DMS 273 (cell line): ENCODE measurements at regions not wholly inside any gene's neighbourhood (a gene's known extent, or its start where the extent isn't known, plus 50 kb on each side); places are given as distances from the start of the nearest gene placed in this dataset.
"Not testable (repeated sequence)": the region's sequence is repeated elsewhere in the genome, so short reads cannot be mapped to it uniquely, and the experiment has no call there.

ENCODE experiments used
- DNase-seq: peaks from one replicate; lab custom pipeline; 2025; ENCODE audit not compliant: unreplicated experiment; lab: John Stamatoyannopoulos, UW

DNA sequence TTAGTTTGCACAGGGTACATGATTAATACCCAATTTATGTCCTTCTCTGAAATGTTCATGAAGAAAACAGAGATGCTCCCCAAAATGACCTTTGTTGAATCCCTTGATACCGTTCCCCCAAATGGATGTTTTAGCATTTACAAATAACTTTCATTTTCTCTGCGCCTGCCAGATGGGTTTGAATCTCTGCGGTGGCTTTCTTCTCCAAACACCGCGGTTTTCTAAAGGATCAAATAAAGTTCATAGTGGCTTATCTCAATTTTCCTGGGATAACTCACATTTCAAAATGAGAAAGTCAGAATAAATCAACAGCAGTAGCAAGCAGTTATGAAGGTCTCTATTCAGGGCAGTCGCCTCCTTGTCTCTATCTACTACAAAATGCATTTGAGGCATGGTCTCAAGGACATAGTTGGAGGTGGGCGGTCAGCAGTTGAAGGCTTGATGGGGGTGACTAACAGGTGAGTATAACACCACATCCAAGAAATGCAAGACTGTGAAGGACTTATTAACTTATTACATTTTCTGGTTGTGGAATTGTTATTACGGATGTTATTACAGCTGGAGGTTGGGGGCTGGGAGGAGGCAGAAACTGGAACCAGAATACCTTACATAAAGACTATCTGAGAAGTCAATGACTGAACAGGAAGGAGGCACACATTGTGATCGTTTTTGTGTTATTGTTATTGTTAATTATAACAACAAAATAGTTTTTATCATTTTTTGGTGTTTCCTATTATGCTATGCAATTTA lies 1513.3 kb downstream of the FAM181B start:
- DNase-seq = no peak

DNA sequence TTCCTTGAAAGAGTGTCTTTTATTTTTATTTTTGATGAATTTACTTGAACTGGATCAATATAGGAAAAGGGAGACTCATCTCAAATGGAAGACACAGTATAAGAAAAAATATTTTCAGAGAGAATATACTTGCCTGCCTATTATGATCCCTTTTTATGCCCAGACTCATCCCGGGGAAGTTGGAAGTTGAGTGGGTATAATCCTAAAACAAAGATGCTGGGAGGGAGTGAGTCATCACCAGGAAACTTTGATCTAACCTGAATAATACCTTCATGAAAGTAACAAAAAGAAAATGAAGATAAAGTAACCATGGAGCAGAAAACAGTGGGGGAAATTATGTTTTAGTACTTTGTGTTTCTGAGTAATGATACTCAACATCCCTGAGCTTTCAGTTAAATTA lies 1514.0 kb downstream of the FAM181B start:
- no peak for DNase-seq

- DNase-seq = no peak
These were observed 1515.2 kb downstream of the FAM181B start for GRCh38 chr11:81218440-81218839.

- no peak for DNase-seq
These were observed 1522.6 kb downstream of the FAM181B start for GRCh38 chr11:81211050-81211449.

GRCh38 chr11:81207421-81208054 lies 1526.1 kb downstream of the FAM181B start:
- no peak for DNase-seq

DNA sequence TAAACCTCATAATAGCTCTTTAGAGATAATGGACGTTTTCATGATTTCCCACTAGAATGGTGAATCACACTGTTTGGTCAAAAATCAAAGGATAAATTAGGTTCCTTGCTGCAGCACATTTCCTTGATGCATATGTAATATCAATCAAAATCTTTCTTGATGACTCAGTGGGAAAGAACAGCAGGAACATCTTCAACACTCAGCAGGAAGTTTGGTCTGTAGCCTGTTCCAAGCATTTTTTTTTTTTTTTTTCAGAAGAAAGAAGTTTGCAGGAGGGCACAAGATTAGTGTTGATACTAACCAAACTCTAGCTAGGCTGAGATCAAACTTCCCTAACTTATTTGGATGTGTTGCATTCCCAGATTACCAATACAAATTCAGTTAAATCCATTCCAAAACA lies 1529.8 kb downstream of the FAM181B start:
- DNase-seq = no peak

GRCh38 chr11:81197396-81197795 lies 1536.3 kb downstream of the FAM181B start:
- no peak for DNase-seq

GRCh38 chr11:81192516-81192915 lies 1541.1 kb downstream of the FAM181B start:
- DNase-seq = no peak

GRCh38 chr11:81190546-81190945 lies 1543.1 kb downstream of the FAM181B start:
- DNase-seq = no peak

- not testable (repeated sequence) for DNase-seq
These were observed 1546.6 kb downstream of the FAM181B start for GRCh38 chr11:81187033-81187432.

DNA sequence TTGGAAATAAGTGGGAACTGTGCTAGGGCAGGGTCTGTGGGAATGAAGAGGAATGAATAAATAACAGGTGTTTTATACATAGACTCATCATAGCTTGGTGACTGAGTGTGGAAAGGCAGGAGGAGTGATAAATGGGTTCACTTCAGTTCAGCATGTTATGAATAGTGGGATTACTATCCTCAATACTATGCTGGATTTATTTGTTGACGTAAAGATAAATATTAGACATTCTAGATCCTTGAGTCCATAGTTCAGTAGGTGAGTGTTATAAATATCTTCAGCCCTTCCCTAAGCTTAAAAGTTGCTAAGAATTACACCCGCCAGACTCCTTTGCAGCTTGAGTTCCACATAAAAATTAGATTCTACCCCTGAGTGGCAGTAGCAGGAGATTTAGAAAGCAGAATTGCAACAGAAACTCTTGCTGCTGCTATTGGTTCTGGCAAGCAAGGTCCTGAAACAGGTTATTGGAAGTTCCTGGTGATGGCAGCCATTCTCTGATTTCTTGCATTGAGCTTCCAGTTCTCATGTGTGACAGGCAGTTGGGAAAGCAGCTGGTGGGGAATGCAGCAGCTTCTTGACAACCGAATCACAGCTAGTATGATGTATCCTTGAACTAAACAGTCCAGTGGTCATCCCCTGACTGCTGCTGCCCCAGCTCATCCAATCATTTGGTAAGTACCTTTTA lies 1558.9 kb downstream of the FAM181B start:
- no peak for DNase-seq

DNA sequence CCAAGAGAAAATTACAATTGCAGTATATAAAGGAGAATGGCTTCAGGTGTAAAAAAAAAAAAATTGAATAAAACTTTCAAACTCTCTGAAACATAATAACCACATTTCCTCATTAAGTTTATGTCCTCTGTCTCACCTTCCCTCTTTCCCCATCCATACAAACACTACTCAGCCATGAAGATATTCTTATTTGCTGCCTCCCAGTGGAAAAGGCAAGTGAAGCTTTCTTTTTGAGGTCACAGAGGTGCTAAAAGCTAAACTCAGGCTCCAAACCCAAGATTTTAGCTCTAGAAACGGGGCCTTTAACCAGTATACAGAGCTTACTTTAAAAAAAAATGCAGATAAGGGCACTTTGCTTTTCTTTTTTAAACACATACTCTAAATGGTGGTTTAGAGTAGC lies 1568.5 kb downstream of the FAM181B start:
- no peak for DNase-seq

- DNase-seq = no peak
These were observed 1573.8 kb downstream of the FAM181B start for GRCh38 chr11:81159900-81160299.

DNA sequence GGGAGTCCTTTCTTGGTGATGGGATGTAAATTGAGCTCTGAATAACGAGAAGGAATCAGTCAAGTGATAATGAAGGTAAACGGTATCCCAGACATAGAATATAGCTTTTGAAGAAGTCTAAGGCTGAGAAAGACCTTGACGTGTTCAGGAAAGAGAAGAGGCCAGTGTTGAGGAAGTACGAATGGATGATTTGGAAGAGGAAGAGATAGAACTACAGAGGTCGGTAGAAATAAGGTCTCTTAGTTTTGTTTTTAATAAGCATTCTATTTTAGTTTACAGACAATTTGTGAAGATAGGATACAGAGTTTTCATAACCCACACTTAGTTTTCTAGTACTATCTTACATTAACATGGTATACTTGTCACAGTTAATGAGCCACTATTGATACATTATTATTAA lies 1598.1 kb downstream of the FAM181B start:
- DNase-seq = no peak

- no peak for DNase-seq
These were observed 1604.0 kb downstream of the FAM181B start for GRCh38 chr11:81129618-81130017.

DNA sequence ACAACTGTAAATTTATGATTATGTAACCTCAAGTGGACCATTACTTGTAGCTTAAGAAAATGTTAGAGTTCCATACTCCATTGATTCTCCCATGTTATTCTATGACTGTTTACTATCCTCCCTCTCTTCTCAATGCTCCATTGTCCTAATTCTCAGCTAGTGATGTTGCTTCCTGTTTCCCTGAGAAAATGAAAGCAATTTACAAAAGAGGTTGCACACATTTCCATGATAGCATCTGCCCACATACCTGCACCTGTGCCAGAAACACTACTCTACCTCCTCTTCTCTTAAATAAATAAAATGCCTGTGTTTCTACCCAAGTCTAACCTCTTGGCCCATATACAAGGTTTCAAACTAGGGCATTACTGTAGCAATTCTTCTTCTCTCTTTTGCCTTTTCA lies 1620.9 kb downstream of the FAM181B start:
- DNase-seq = no peak

DNA sequence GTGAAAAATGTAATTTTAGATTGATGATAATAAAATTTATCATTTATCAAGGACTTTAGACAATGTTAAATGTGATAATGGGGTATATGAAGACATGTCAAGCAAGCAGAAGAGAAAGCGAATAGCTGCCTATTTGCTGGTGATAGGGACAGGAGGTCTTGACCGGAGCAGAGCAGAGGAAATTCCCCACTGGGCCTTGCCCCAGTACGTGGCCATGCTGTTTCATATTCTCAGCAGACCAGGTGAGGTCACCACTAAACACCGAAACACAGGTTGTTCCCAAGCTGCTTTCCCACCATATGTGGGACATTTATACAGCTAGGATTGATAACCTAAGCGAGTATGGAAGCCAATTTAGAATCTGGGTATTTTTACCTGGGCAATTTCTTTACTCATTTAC lies 1629.6 kb downstream of the FAM181B start:
- DNase-seq = no peak

GRCh38 chr11:81098471-81098870 lies 1635.2 kb downstream of the FAM181B start:
- DNase-seq = peak; percentile 23

- no peak for DNase-seq
These were observed 1641.1 kb downstream of the FAM181B start for GRCh38 chr11:81092522-81092921.

GRCh38 chr11:81089242-81089641 lies 1644.4 kb downstream of the FAM181B start:
- DNase-seq = no peak

DNA sequence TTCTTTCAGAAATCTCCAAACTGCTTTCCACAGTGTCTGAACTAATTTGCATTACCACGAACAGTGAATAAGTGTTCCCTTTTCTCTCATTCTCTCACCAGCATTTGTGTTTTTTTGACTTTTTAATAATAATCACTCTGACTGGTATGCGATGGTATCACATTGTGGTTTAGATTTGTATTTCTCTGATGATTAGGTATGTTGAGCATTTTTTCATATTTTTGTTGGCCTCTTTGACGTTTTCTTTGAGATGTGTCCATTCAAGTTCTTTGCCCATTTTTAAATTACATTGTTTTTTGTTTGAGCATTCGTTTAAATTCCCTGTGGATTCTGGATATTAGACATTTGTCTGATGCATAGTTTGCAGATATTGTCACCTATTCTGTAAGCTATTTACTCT lies 1639.6 kb upstream of the TENM4 start:
- no peak for DNase-seq

DNA sequence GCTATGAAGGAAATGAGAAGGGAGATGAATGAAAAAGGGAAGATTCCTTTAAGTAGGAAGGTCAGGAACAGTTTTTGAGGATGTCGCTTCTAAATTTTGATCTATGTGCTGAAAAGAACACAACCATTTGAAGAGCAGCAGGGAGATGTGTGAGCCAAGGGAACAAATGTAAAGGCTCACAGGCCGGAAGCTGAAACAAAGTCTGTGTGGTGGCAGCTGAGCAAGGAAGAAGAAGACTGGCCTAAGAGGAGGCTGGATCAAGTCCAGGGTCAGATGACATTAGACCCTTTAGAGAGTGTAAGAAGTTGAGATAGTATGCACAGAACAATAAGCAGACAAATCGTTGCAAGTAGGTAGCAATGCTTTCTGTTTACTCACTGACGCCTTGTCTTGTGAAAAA lies 1631.4 kb upstream of the TENM4 start:
- DNase-seq = no peak
